ENCODE measurements at regions not wholly inside any gene's neighbourhood (a gene's known extent, or its start where the extent isn't known, plus 50 kb on each side); places are given as distances from the start of the nearest gene placed in this dataset.
"Not testable (repeated sequence)": the region's sequence is repeated elsewhere in the genome, so short reads cannot be mapped to it uniquely, and the experiment has no call there.

GRCh38 chr9:65427361-65427760, 142.4 kb upstream of the FOXD4L5 start:
- TF ChIP-seq SMC3 (IDR thresholded peaks at IDR 0.05; ENCODE audit: low read length); EP300 (IDR thresholded peaks at IDR 0.05; ENCODE audit: low read depth in 2 of 2, low read length in 2 of 2); EP300 (CRISPR knock-in tag; IDR thresholded peaks at IDR 0.05; ENCODE audit: borderline replicate concordance); TARDBP (CRISPR knock-in tag; IDR thresholded peaks at IDR 0.05): not testable (repeated sequence)

Data from HepG2 (cell line).